ENCODE measurements at regions not wholly inside any gene's neighbourhood (a gene's known extent, or its start where the extent isn't known, plus 50 kb on each side); places are given as distances from the start of the nearest gene placed in this dataset.

GRCh38 chr9:32300373-32300772 is 84.1 kb upstream of the ACO1 start (continued):
- no peak for TF ChIP-seq NR2C1 (IDR thresholded peaks at IDR 0.05)
- TF ChIP-seq IKZF2 (IDR thresholded peaks at IDR 0.05), result no peak
- TF ChIP-seq NBN (IDR thresholded peaks at IDR 0.05), result no peak
- no peak for TF ChIP-seq CHD2 (IDR thresholded peaks at IDR 0.05; ENCODE audit: borderline replicate concordance, low read depth, low read length)
- TF ChIP-seq USF2 (IDR thresholded peaks at IDR 0.05; ENCODE audit: borderline replicate concordance, low read depth, low read length), result no peak
- no peak for TF ChIP-seq JUNB (IDR thresholded peaks at IDR 0.05)
- no peak for TF ChIP-seq NFIC (IDR thresholded peaks at IDR 0.05; ENCODE audit: low read depth, low read length)
- TF ChIP-seq EZH2 (IDR thresholded peaks at IDR 0.05; ENCODE audit: borderline replicate concordance, control insufficient read depth, low read depth, low read length), result no peak
- no peak for TF ChIP-seq ZZZ3 (IDR thresholded peaks at IDR 0.05; ENCODE audit: control insufficient read depth, insufficient read length, low read depth)
- no peak for TF ChIP-seq RAD51 (IDR thresholded peaks at IDR 0.05)

GRCh38 chr9:32304495-32304894 is 79.9 kb upstream of the ACO1 start:
- H3K36me3 ChIP-seq (ENCODE audit: control insufficient read depth in 2 of 2, insufficient read depth in 2 of 2, low read length in 1 of 2), result no peaks in the 10 kb centered on the region
- ChIA-PET SMC1A (ENCODE audit: uncharacterized antibody, unreplicated experiment) (no interaction called here), POLR2A (no interaction called here), RAD21 (ENCODE audit: unreplicated experiment) (no interaction called here), CTCF (no interaction called here)
- BruUV-seq (replicated peaks), result no TSS peak
- no peaks in the 10 kb centered on the region for H3K27me3 ChIP-seq (replicated peaks in 1 of 2; ENCODE audit: control insufficient read depth in 2 of 2, insufficient read depth in 2 of 2, low read length in 1 of 2)
- in situ Hi-C loops (cut with MboI) (no loop called here), intact Hi-C loops (cut with micrococcal nuclease; ENCODE audit: unreplicated experiment) (no loop called here)
- no peaks in the 10 kb centered on the region for H3K79me2 ChIP-seq (ENCODE audit: control insufficient read depth, insufficient read depth, low read length)
- H3K4me1 ChIP-seq (ENCODE audit: control insufficient read depth, insufficient read depth, low read length), result no peaks in the 10 kb centered on the region
- FAIRE-seq (no peak), ATAC-seq (no peak), DNase-seq (ENCODE audit: low read depth, low spot score) (no peak)
- no peaks in the 10 kb centered on the region for H4K20me1 ChIP-seq (ENCODE audit: control insufficient read depth, insufficient read depth)
- no peak overlapping the region for H2AFZ ChIP-seq (ENCODE audit: control insufficient read depth, low read depth, low read length)
- 0% methylated on average over 1 of the region's 1 CpG for WGBS (ENCODE audit: insufficient coverage, insufficient replicate concordance, low lambda C conversion rate, missing lambda C conversion rate)
- no peak overlapping the region for H3K27ac ChIP-seq (ENCODE audit: control insufficient read depth, insufficient read depth)
- H3K9ac ChIP-seq (ENCODE audit: control insufficient read depth, insufficient read depth, low read length), result no peak overlapping the region
- no peak overlapping the region for H3K4me2 ChIP-seq (ENCODE audit: control insufficient read depth, insufficient read depth)
- no peaks in the 10 kb centered on the region for H3K9me3 ChIP-seq (replicated peaks; ENCODE audit: control insufficient read depth, insufficient read depth, low read length)
- no peak for TF ChIP-seq REST (IDR thresholded peaks at IDR 0.05; ENCODE audit: low read depth, low read length)
- no peak for TF ChIP-seq CTCF (IDR thresholded peaks at IDR 0.05 in 2 of 3, conservative IDR thresholded peaks at IDR 0.05 in 1 of 3; ENCODE audit: control insufficient read depth in 2 of 3, extremely low read depth in 1 of 3, insufficient read depth in 1 of 3, low read depth in 3 of 3, low read length in 3 of 3)
- no peak for TF ChIP-seq NFYA (IDR thresholded peaks at IDR 0.05; ENCODE audit: borderline replicate concordance, low read depth, low read length)
- no peak for TF ChIP-seq ZNF622 (IDR thresholded peaks at IDR 0.05)
- TF ChIP-seq CEBPB (IDR thresholded peaks at IDR 0.05; ENCODE audit: borderline replicate concordance in 1 of 2, low read depth in 2 of 2, low read length in 2 of 2), result no peak
- TF ChIP-seq POLR2AphosphoS5 (IDR thresholded peaks at IDR 0.05; ENCODE audit: low read length), result no peak
- H3K4me3 ChIP-seq, result no peak overlapping the region
